8988T (cell line): ENCODE measurements at regions not wholly inside any gene's neighbourhood (a gene's known extent, or its start where the extent isn't known, plus 50 kb on each side); places are given as distances from the start of the nearest gene placed in this dataset.
"Not testable (repeated sequence)": the region's sequence is repeated elsewhere in the genome, so short reads cannot be mapped to it uniquely, and the experiment has no call there.

Experiments used
- DNase-seq: peaks from one replicate; pipeline ENCODE4 v3.0.0; 2011

DNA sequence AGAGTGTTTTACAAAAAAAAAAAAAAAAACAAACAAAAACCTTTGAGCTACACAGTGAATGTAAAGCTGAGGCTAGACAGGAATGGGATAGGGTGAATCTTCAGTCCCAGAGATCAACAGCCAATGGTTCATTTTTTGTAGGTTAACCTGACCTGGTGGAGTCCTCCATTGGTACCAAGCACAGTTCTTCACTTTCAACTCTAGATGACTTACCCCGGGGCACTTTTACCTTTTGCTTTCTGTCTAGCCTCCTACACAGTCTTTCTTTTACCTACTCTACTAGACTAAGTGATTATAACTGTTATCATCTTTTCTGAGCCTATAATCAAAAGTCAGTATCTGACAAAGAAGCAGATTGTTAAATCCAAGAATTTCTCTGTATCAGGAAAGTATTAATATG, 50.9 kb downstream of the ANXA2R start:
- DNase-seq, result no peak

DNA sequence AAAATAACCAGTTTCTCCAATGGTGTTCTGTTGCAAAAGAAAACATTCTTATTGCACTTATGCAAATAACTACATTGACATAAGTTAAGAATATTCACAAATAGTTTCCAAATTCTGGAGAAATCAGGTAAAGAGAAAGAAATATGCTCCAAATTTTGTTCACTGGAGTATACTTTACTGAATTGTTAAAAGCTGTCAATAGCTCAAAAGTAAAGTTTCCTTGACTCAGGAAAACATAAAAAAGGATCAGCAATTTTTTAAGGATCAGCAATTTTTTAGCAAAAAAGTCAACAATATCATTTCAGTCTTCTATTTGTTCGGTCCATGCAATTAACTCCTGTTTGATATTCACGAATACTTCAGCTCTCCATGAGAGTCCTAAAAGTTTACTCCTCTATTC, 51.6 kb downstream of the ANXA2R start:
- no peak for DNase-seq

DNA sequence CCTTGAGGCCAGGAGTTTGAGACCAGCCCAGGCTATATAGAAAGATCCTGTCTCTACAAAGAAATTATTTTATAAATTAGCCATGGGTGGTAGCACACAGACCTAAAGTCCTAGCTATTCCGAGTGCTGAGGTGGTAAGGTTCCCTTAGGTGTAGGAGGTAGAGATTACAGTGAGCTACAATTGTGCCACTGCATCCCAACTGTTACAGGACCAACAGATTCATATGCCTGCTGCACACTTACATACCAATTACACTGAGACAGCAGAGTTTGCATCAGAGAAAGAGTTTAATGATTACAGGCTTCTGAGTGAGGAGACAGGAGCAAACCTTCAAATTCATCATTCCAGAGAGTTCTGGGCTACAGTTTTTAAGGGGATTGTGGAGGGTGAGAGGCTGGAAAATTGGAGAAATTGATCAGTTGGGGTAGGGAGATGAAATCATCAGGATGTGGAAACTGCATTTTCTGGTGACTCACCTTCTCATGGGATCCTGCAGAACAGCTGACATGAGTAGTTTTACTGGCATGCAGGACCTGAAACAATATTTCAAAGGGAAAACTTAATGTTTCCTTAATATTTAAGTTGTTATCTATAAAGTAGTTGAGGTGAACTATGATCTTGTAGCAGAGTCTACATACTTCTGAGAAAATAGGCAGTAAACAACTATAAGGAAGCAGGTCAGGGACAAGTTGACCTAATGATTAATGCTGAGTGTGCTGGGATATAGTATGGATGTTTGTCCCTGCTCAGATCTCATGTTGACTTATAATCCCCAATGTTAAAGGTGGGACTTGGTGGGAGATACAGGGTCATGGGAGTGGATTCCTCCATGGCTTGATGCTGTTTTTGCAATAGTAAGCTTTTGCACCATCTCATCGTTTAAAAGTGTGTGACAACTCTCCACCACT, 54.7 kb downstream of the ANXA2R start:
- no peak for DNase-seq

DNA sequence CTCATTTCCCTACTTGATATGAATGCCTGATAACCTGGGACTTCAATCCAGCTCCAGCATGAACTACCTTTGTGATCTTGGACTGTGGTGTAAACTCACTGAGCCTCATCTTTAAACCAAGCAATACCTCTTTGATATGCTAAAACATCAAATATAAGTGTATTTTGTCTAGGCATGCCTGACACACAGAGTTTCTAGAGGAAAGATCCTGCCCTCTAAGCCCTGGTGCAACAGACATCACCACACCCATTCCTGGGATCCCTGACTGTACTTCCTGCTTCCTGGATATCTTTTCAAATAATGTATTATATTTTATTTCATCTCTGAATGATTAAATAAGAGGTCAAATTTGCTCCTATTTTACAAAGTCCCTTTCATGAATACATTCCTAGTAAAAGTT, 55.8 kb downstream of the ANXA2R start:
- no peak for DNase-seq

DNA sequence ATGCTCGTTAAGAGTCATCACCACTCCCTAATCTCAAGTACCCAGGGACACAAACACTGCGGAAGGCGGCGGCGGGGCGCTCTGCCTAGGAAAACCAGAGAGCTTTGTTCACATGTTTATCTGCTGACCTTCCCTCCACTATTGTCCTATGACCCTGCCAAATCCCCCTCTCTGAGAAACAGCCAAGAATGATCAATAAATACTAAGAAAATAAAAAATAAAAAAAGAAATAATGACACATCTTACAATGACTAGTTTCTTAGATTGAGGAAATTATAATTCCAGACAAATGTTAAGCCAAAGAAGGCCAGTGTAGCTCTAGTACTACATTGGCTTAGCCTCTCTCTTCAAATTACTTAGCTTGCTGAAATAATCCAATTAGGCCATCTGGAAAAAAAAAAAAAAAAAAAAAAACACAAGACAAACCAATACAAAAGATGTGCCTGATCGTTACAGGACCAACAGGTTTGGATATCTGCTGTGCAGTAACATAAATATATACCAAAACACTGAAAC, 58.0 kb downstream of the ANXA2R start:
- DNase-seq, result no peak

- not testable (repeated sequence) for DNase-seq
Measured at GRCh38 chr5:42981417-42982106, 58.6 kb downstream of the ANXA2R start.

DNA sequence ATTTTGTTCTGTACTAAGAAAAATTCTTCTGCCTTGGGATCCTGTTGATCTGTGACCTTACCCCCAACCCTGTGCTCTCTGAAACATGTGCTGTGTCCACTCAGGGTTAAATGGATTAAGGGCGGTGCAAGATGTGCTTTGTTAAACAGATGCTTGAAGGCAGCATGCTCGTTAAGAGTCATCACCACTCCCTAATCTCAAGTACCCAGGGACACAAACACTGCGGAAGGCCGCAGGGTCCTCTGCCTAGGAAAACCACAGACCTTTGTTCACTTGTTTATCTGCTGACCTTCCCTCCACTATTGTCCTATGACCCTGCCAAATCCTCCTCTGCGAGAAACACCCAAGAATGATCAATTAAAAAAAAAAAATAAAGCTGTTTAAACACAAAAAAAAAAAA, 59.1 kb downstream of the ANXA2R start:
- DNase-seq, result not testable (repeated sequence)

DNA sequence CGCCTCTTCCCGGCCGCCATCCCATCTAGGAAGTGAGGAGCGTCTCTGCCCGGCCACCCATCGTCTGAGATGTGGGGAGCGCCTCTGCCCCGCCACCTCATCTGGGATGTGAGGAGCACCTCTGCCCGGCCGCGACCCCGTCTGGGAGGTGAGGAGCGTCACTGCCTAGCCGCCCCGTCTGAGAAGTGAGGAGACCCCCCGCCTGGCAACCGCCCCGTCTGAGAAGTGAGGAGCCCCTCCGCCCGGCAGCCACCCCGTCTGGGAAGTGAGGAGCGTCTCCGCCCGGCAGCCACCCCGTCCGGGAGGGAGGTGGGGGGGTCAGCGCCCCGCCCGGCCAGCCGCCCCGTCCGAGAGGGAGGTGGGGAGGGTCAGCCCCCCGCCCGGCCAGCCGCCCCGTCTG, 59.7 kb downstream of the ANXA2R start:
- not testable (repeated sequence) for DNase-seq

GRCh38 chr5:42979242-42979641, 60.9 kb downstream of the ANXA2R start:
- DNase-seq, result not testable (repeated sequence)

- no peak for DNase-seq
Measured at GRCh38 chr5:42974536-42974935, 65.6 kb downstream of the ANXA2R start.

DNA sequence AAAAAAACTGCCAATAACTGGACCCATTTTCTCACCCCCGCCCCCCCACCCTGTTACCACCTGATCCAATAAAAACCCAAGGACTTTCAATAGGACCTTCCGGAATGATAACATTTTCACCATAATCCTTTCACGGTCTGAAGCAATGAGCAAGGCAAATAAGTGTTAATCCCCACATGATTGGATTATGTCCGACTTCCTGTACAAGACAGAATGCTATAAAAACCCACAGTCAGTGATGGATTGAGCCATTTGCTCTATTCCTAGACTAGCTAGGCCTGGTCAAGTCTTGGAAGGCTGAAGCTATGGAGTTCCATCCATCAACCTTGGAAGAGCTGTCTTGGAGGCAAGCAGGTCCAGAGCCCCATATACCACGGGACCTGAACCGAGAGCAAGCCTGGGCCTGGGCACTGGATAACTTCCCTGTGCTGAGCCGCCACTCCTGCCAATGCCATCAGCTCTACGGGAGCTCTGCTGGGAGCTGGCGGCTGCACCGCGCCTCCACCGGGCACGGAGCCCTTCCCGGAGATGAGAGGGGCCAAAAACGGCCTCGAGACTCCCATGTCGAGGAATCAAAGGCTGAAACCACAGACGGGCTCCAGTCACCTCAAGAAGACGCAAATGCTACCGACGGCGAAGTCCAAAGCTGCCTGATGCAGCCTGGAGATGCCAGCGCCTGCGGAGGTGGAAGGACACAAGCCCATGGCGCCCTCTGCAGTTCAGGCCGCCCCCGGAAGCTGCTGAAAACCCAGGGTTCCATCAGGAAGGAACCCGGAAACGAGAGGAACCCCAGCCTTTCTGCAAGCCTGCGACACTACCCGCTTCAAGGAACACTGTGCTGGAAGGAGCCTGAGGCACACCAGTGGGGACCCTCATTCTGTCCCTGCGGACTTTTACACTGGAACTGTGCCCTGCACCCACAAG, 69.2 kb downstream of the ANXA2R start:
- DNase-seq, result no peak

GRCh38 chr5:42965934-42966333, 74.2 kb downstream of the ANXA2R start:
- DNase-seq, result no peak

- DNase-seq, result no peak
Measured at GRCh38 chr5:42963412-42963811, 76.7 kb downstream of the ANXA2R start.

- DNase-seq, result no peak
Measured at GRCh38 chr5:42962124-42962523, 78.0 kb downstream of the ANXA2R start.

DNA sequence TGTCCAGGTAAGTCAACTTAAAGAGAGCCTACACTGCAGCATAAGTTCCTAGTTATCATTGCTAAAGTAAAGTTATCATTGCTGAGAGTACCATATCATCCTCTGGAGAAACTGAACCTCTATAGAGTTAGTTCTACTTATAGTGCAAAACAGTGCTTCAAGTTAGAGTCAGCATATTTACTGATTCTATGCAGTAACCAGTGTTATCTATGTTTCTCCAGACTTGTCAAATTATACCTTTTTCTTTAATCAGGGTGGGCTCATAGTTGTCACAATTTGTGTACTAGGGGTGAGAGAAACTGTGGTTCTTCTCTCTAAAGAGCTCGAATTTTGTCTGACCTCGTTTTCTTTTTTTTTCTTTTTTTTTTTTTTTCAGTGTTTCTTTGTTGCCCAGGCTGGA, 79.6 kb downstream of the ANXA2R start:
- no peak for DNase-seq

GRCh38 chr5:42956551-42956950, 83.6 kb downstream of the ANXA2R start:
- no peak for DNase-seq

GRCh38 chr5:42953041-42953440, 87.1 kb downstream of the ANXA2R start:
- DNase-seq, result no peak

- DNase-seq, result no peak
Measured at GRCh38 chr5:42952578-42952974, 87.5 kb downstream of the ANXA2R start.

GRCh38 chr5:42951293-42951840, 88.8 kb downstream of the ANXA2R start:
- DNase-seq, result no peak

DNA sequence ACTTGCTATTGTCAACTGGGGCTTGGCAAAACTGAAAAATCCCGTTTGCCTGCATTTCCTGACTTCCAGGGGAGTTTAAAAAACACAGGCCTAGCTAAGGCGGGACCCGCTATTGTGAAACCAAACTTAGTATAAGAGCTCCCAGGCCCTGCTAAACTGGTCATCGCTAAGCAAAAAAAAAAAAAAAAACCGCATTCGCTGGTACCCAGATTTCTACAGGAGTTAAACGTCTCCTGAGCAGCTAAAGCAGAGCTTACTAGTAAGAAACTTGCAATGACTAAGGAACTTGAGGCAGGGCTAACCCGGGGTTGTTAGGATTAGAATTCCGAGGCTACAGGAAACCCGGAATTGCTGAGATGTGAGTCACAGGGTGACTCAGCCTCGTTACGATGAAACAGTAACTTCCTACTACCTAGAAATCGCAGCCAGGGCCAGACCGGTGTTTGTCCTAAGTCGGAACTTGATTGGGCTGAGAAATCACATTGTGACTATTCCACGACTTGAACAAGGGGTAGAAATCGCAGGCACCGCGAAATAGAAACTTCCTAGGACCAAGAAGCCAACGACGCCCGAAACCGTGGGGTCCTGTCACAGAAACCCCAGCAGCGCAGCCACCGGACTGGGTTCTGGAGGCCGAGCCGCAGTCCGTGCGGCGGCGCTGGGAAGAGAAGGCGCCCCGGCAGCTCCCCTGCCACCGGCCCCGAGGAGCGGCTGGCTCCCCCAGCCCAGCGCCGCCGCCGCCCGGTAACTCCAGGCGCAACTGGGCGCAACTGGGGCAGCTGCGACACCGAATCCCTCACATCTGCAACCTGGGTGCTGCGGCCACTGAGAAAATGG, 89.4 kb downstream of the ANXA2R start:
- peak; percentile 83 for DNase-seq

DNA sequence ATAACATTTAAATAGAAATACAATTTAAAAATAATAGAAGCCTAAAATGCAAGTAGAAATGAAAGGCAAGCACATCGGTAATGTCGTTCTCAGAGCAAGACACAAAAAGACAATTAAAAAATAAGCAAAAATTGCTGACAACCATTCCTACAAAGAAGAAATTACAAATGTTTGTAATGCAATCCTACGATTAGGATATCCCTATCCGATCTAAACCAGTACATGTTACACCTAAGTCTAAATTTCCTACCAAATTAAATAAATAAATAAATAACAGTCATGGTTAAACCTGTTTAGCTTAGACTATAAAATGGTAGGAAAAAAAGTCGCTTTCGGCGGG, 90.0 kb downstream of the ANXA2R start:
- DNase-seq, result no peak
